ENCODE measurements at regions not wholly inside any gene's neighbourhood (a gene's known extent, or its start where the extent isn't known, plus 50 kb on each side); places are given as distances from the start of the nearest gene placed in this dataset.

DNA sequence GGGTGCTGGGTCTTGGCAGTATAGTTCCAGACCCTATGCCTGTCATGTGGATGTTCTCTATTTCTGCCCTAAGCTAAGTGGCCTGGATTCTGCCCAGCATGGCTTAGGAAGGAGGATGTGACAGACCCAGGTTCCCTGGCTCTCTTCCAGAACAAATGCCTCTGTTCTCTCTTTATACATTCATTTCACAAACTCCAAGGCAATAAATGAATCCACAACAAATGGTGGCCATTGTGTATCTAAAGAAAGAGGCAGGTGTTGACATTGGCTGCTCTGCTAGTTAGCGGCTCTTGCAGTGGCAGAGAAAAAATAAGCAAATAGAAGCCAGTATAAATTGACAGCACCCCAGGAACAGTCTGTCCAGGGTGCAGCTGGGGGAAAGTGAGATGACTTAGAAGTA is 298.6 kb downstream of the SUCLG1 start:
- TF ChIP-seq, protein P1, sequence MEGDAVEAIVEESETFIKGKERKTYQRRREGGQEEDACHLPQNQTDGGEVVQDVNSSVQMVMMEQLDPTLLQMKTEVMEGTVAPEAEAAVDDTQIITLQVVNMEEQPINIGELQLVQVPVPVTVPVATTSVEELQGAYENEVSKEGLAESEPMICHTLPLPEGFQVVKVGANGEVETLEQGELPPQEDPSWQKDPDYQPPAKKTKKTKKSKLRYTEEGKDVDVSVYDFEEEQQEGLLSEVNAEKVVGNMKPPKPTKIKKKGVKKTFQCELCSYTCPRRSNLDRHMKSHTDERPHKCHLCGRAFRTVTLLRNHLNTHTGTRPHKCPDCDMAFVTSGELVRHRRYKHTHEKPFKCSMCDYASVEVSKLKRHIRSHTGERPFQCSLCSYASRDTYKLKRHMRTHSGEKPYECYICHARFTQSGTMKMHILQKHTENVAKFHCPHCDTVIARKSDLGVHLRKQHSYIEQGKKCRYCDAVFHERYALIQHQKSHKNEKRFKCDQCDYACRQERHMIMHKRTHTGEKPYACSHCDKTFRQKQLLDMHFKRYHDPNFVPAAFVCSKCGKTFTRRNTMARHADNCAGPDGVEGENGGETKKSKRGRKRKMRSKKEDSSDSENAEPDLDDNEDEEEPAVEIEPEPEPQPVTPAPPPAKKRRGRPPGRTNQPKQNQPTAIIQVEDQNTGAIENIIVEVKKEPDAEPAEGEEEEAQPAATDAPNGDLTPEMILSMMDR (IDR thresholded peaks at IDR 0.05; ENCODE audit: low read length): no peak
- no peak for TF ChIP-seq EZH2 (IDR thresholded peaks at IDR 0.05; ENCODE audit: borderline replicate concordance, low read length)
